HEK293 (cell line): ENCODE measurements at regions not wholly inside any gene's neighbourhood (a gene's known extent, or its start where the extent isn't known, plus 50 kb on each side); places are given as distances from the start of the nearest gene placed in this dataset.

Experiments used
- GLI4 ChIP-seq: fragments of 450-650 bp; formaldehyde crosslinking; IDR thresholded peaks from 2 replicates; pipeline ENCODE4 v1.5.1; 2016; ENCODE audit warnings: missing biosample characterization, missing genetic modification characterization
- KLF16 ChIP-seq: fragments of 450-650 bp; formaldehyde crosslinking; IDR thresholded peaks from 2 replicates; pipeline ENCODE4 v1.5.1; 2017; ENCODE audit warnings: missing biosample characterization, missing genetic modification characterization
- ZNF549 ChIP-seq: fragments of 450-650 bp; IDR thresholded peaks from 2 replicates; pipeline ENCODE4 v1.5.1; 2018; ENCODE audit warnings: missing biosample characterization, missing genetic modification characterization, mild to moderate bottlenecking, inconsistent platforms, moderate library complexity
- ZNF645 ChIP-seq: fragments of 450-650 bp; formaldehyde crosslinking; IDR thresholded peaks from 2 replicates; pipeline ENCODE4; 2016; ENCODE audit warnings: missing biosample characterization, missing genetic modification characterization
- ZNF660 ChIP-seq: fragments of 450-650 bp; IDR thresholded peaks from 2 replicates; pipeline ENCODE4 v1.5.1; 2018; ENCODE audit warnings: missing biosample characterization, mild to moderate bottlenecking, missing genetic modification characterization
- ZNF776 ChIP-seq: fragments of 450-650 bp; formaldehyde crosslinking; IDR thresholded peaks from 2 replicates; pipeline ENCODE4 v1.5.0; 2017; ENCODE audit warnings: missing biosample characterization, missing genetic modification characterization, borderline replicate concordance
- TF ChIP-seq, protein P1 (sequence below): fragments of 450-650 bp; formaldehyde crosslinking; IDR thresholded peaks from 2 replicates; pipeline ENCODE4 v1.5.1; 2016; ENCODE audit warnings: missing biosample characterization, missing genetic modification characterization

GRCh38 chr4:180465364-180465763 is 1777.8 kb upstream of the TENM3 start:
- TF ChIP-seq ZNF776 (tag by site-specific recombination) (no peak), ZNF645 (tag by site-specific recombination) (no peak), GLI4 (tag by site-specific recombination) (no peak), ZNF549 (no peak), ZNF660 (tag by site-specific recombination) (no peak), KLF16 (tag by site-specific recombination) (no peak)
- TF ChIP-seq, protein P1, sequence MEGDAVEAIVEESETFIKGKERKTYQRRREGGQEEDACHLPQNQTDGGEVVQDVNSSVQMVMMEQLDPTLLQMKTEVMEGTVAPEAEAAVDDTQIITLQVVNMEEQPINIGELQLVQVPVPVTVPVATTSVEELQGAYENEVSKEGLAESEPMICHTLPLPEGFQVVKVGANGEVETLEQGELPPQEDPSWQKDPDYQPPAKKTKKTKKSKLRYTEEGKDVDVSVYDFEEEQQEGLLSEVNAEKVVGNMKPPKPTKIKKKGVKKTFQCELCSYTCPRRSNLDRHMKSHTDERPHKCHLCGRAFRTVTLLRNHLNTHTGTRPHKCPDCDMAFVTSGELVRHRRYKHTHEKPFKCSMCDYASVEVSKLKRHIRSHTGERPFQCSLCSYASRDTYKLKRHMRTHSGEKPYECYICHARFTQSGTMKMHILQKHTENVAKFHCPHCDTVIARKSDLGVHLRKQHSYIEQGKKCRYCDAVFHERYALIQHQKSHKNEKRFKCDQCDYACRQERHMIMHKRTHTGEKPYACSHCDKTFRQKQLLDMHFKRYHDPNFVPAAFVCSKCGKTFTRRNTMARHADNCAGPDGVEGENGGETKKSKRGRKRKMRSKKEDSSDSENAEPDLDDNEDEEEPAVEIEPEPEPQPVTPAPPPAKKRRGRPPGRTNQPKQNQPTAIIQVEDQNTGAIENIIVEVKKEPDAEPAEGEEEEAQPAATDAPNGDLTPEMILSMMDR (tag by site-specific recombination): no peak
